Prostate gland (tissue), 2 donors: ENCODE measurements at regions not wholly inside any gene's neighbourhood (a gene's known extent, or its start where the extent isn't known, plus 50 kb on each side); places are given as distances from the start of the nearest gene placed in this dataset.

Source experiments
- CTCF ChIP-seq, 4 experiments: fragments of 200-600 bp in 2 of 4; fragments of 450-650 bp in 2 of 4; sonication (generic) in 2 of 4; IDR thresholded peaks; 1 replicate in 3 of 4; 2 replicates in 1 of 4; pipeline ENCODE4 v1.5.1; 2016 to 2019; ENCODE audit warnings: antibody characterized with exemption in 4 of 4, mild to moderate bottlenecking in 2 of 4, moderate library complexity in 2 of 4
- POLR2A ChIP-seq: fragments of 450-650 bp; IDR thresholded peaks from one replicate; pipeline ENCODE4 v1.6.1; 2016; ENCODE audit warnings: antibody characterized with exemption, mild to moderate bottlenecking
- POLR2AphosphoS5 ChIP-seq: sonication (generic); formaldehyde crosslinking; IDR thresholded peaks from one replicate; pipeline ENCODE4 v1.6.1; 2017; ENCODE audit warnings: antibody characterized with exemption

- TF ChIP-seq CTCF (IDR thresholded peaks at IDR 0.05) (no peak), POLR2AphosphoS5 (no peak), POLR2A (no peak)
Observed at GRCh38 chr7:98764946-98765345, 104.9 kb downstream of the TMEM130 start.
